ENCODE measurements at regions not wholly inside any gene's neighbourhood (a gene's known extent, or its start where the extent isn't known, plus 50 kb on each side); places are given as distances from the start of the nearest gene placed in this dataset.
A peak's percentile ranks its signal among the peaks of the same experiment; 100 is the strongest.

DNA sequence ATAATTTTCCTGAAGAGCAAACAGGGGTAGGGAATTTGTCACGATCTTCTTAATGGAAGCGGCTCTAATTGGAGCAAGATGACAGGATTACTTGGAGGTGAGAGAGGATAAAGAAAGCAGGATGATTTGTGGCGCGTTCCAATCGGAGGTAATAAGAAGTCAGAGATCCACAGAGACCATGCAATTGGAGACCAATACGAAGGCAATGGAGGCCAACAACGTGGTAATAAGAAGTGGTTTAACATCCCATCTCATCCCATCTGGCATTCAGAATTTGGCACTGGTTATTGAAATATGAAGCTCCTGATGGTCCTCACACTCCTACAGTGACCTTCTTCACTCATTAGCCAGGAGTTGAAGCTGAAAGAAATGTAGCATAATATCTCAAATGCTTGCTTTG, 130.6 kb downstream of the DLEU7 start:
- DNase-seq (ENCODE audit: low read depth in 2 of 2) = peak in 1 of 2 donors; percentile 15
- TF ChIP-seq, protein P1, sequence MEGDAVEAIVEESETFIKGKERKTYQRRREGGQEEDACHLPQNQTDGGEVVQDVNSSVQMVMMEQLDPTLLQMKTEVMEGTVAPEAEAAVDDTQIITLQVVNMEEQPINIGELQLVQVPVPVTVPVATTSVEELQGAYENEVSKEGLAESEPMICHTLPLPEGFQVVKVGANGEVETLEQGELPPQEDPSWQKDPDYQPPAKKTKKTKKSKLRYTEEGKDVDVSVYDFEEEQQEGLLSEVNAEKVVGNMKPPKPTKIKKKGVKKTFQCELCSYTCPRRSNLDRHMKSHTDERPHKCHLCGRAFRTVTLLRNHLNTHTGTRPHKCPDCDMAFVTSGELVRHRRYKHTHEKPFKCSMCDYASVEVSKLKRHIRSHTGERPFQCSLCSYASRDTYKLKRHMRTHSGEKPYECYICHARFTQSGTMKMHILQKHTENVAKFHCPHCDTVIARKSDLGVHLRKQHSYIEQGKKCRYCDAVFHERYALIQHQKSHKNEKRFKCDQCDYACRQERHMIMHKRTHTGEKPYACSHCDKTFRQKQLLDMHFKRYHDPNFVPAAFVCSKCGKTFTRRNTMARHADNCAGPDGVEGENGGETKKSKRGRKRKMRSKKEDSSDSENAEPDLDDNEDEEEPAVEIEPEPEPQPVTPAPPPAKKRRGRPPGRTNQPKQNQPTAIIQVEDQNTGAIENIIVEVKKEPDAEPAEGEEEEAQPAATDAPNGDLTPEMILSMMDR (conservative IDR thresholded peaks at IDR 0.05 in 1 of 2, IDR thresholded peaks at IDR 0.05 in 1 of 2; ENCODE audit: low read depth in 1 of 2, low read length in 2 of 2) = no peak
- no peak for TF ChIP-seq EZH2 (IDR thresholded peaks at IDR 0.05; ENCODE audit: low read length, missing control alignments)
- Histone ChIP-seq H3K9ac (ENCODE audit: insufficient read depth, low read length) (no peak overlapping the region), H4K20me1 (ENCODE audit: control insufficient read depth, extremely low read depth, insufficient read depth, low read length) (no peaks in the 10 kb centered on the region), H3K27ac (ENCODE audit: insufficient read depth, low read length) (no peak overlapping the region), H3K4me2 (ENCODE audit: extremely low read depth, insufficient read depth, low read length) (no peak overlapping the region), H3K4me1 (ENCODE audit: control insufficient read depth, extremely low read depth, insufficient read depth, low read length) (peaks cover 2% of the 10 kb centered on the region), H3K27me3 (ENCODE audit: control insufficient read depth, insufficient read depth, low read length) (no peaks in the 10 kb centered on the region), H2AFZ (ENCODE audit: low read length) (no peak overlapping the region), H3K9me3 (ENCODE audit: control insufficient read depth, insufficient read depth, low read depth, low read length) (no peaks in the 10 kb centered on the region), H3K36me3 (ENCODE audit: control insufficient read depth, insufficient read depth, low read length) (no peaks in the 10 kb centered on the region), H3K79me2 (ENCODE audit: control insufficient read depth, insufficient read depth, low read length) (no peaks in the 10 kb centered on the region), H3K4me3 (replicated peaks in 1 of 4; ENCODE audit: control extremely low read depth in 1 of 4, insufficient read depth in 1 of 4, low read depth in 3 of 4, low read length in 4 of 4) (no peak overlapping the region)

DNA sequence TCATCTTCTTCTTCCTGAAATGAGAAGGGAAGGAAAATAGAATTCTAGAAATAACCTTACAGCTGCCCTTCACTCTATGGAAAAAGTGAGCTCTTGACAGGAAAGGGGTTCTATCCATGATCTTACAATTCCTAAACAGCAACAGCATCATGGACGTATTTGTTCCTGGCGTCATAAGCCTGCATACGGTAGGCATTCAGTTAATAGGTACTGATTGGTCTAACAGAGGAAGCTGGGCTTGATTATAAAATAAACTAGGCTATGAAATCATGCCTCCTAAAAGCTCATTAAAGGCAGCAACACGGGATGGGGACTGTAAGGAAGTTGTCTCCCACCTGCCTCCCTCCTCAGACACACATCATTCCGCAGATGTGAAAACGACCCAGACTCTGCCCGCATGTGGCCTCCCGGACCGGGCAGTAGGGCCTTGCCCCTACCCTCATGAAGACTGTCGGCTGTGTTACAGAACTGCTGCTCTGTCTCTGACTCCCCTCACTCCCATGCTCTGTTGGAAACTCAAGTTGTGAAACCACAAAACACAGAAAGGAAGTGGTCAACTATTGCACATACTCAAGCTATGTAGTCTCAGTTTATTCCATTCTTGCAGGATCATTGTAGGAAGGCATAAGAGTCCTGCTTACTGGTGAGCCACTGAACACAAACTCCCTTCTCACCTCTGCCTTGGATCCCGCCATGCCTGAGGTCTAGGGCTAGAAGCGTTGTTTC, 129.8 kb downstream of the DLEU7 start:
- no peaks in the 10 kb centered on the region for H3K36me3 ChIP-seq (ENCODE audit: control insufficient read depth, insufficient read depth, low read length)
- H3K79me2 ChIP-seq (ENCODE audit: control insufficient read depth, insufficient read depth, low read length) = no peaks in the 10 kb centered on the region
- peak; percentile 73 to 98 for DNase-seq (ENCODE audit: low read depth in 2 of 2)
- no peaks in the 10 kb centered on the region for H4K20me1 ChIP-seq (ENCODE audit: control insufficient read depth, extremely low read depth, insufficient read depth, low read length)
- no peaks in the 10 kb centered on the region for H3K9me3 ChIP-seq (ENCODE audit: control insufficient read depth, insufficient read depth, low read depth, low read length)
- peaks cover 2% of the 10 kb centered on the region for H3K4me1 ChIP-seq (ENCODE audit: control insufficient read depth, extremely low read depth, insufficient read depth, low read length)
- H3K27ac ChIP-seq (ENCODE audit: insufficient read depth, low read length) = no peak overlapping the region
- TF ChIP-seq, protein P1 (conservative IDR thresholded peaks at IDR 0.05 in 1 of 2, IDR thresholded peaks at IDR 0.05 in 1 of 2; ENCODE audit: low read depth in 1 of 2, low read length in 2 of 2) = no peak
- no peak for TF ChIP-seq EZH2 (IDR thresholded peaks at IDR 0.05; ENCODE audit: low read length, missing control alignments)
- no peak overlapping the region for H3K4me2 ChIP-seq (ENCODE audit: extremely low read depth, insufficient read depth, low read length)
- no peak overlapping the region for H3K4me3 ChIP-seq (replicated peaks in 1 of 4; ENCODE audit: control extremely low read depth in 1 of 4, insufficient read depth in 1 of 4, low read depth in 3 of 4, low read length in 4 of 4)
- H2AFZ ChIP-seq (ENCODE audit: low read length) = no peak overlapping the region
- no peaks in the 10 kb centered on the region for H3K27me3 ChIP-seq (ENCODE audit: control insufficient read depth, insufficient read depth, low read length)
- H3K9ac ChIP-seq (ENCODE audit: insufficient read depth, low read length) = no peak overlapping the region

DNA sequence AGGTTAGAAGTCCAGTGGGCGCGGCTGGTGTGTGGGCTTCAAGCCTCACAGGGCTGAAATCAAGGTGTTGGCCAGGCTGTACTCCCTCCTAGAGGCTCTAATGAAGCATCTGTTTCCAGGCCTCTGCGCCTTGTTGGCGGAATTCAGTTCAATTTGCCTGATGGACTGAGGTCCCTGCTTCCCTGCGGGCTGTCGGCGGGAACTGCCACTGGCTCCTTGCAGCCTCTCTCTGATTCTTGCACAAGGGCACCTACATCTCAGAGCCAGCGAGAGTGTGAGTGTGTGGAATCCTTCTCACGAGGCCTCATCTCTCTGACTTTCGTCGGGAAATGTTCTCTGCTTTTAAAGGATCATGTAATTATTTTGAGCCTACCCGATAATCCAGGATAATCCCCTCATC, 128.6 kb downstream of the DLEU7 start:
- no peak overlapping the region for H3K27ac ChIP-seq (ENCODE audit: insufficient read depth, low read length)
- no peak overlapping the region for H3K4me3 ChIP-seq (replicated peaks in 1 of 4; ENCODE audit: control extremely low read depth in 1 of 4, insufficient read depth in 1 of 4, low read depth in 3 of 4, low read length in 4 of 4)
- no peak for DNase-seq (ENCODE audit: low read depth in 2 of 2)
- no peak overlapping the region for H2AFZ ChIP-seq (ENCODE audit: low read length)
- no peaks in the 10 kb centered on the region for H4K20me1 ChIP-seq (ENCODE audit: control insufficient read depth, extremely low read depth, insufficient read depth, low read length)
- H3K36me3 ChIP-seq (ENCODE audit: control insufficient read depth, insufficient read depth, low read length) = no peaks in the 10 kb centered on the region
- H3K27me3 ChIP-seq (ENCODE audit: control insufficient read depth, insufficient read depth, low read length) = no peaks in the 10 kb centered on the region
- H3K79me2 ChIP-seq (ENCODE audit: control insufficient read depth, insufficient read depth, low read length) = no peaks in the 10 kb centered on the region
- no peak overlapping the region for H3K4me2 ChIP-seq (ENCODE audit: extremely low read depth, insufficient read depth, low read length)
- TF ChIP-seq, protein P1 (conservative IDR thresholded peaks at IDR 0.05 in 1 of 2, IDR thresholded peaks at IDR 0.05 in 1 of 2; ENCODE audit: low read depth in 1 of 2, low read length in 2 of 2) = no peak
- TF ChIP-seq EZH2 (IDR thresholded peaks at IDR 0.05; ENCODE audit: low read length, missing control alignments) = no peak
- no peaks in the 10 kb centered on the region for H3K9me3 ChIP-seq (ENCODE audit: control insufficient read depth, insufficient read depth, low read depth, low read length)
- peaks cover 2% of the 10 kb centered on the region for H3K4me1 ChIP-seq (ENCODE audit: control insufficient read depth, extremely low read depth, insufficient read depth, low read length)
- no peak overlapping the region for H3K9ac ChIP-seq (ENCODE audit: insufficient read depth, low read length)

Data from fibroblast of lung (primary cell).